GM19467 (cell line): ENCODE measurements at regions not wholly inside any gene's neighbourhood (a gene's known extent, or its start where the extent isn't known, plus 50 kb on each side); places are given as distances from the start of the nearest gene placed in this dataset.
"Not testable (repeated sequence)": the region's sequence is repeated elsewhere in the genome, so short reads cannot be mapped to it uniquely, and the experiment has no call there.

Experiments
- ATAC-seq: cut with Tn5 transposase; IDR thresholded peaks from one replicate; pipeline ENCODE4 v1.9.1; 2021; ENCODE audit warnings: mild to moderate bottlenecking, moderate library complexity; ENCODE audit not compliant: unreplicated experiment

DNA sequence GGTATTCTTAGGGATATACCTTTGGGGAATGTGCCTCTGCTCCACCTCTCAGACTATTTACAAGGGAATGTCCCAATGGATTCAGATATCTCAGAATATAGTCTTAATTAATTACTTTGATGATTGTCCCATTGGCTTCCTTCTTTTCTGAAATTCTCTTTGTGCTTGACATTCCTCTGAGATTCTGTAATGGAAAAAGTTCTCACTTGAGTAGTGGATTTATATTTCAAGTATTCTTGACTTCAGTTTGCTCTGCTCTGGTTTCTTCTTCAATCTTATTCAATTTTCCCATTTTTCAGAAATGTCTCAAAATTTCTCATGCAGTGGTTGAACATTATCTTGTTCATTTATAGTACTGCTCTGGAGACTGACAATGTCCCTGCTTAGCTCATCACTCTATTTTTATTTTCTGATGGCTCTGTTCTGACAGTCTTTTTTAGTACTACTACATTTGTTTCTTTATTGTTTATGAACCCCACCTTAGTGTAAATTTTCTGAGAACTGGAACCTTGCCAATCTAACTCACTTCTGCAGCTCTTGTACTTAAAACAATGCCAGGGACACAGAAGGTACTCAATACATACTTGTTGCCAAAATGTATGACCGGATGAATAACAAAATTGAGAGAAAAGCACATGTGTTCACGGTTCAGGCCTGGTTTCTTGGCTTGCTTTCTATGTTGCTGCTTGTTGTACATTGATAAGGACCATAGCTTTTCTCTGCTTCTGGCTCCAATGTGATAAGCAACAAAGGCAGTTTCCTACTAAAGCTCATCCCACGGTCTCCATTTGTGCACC lies 471.7 kb downstream of the GASK1B start:
- ATAC-seq: no peak

DNA sequence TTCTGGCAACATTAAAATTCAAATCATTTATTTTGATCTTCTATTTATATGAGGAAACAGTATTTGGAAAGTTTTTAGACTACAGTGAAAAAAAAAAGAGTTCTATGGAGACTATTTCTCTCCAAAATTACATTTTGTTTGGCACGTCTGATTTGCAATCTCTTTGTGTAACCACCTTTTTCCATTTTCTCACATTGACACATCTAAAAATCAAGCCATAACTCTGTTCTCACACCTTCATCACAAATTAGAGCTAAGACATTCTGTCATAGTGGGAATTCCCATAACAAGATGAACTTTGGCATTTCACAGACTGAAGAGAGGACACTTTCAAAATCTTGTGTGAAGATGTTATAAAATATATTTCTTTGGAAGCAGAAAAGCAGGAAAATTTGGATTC lies 468.9 kb downstream of the GRIA2 start:
- ATAC-seq: no peak

DNA sequence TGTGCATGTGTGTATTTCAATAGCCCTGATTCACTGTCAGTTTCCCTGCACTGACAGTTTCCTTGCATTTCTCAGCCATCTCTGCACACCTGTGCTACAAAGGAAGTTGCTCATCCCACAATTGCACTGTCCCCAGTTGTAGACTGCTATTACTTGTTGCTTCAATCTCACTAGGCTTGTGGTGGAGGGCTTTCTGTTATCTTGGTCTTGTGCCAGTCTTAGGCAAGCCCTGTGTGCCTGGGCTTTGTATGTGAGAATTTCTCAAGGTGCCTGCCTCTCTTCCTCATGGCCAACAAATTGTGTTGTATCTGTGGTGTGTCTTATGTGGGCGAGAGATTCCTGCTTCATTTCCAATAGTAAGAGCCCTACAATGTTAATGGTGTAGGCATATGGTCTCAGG lies 467.4 kb downstream of the GRIA2 start:
- ATAC-seq: no peak

DNA sequence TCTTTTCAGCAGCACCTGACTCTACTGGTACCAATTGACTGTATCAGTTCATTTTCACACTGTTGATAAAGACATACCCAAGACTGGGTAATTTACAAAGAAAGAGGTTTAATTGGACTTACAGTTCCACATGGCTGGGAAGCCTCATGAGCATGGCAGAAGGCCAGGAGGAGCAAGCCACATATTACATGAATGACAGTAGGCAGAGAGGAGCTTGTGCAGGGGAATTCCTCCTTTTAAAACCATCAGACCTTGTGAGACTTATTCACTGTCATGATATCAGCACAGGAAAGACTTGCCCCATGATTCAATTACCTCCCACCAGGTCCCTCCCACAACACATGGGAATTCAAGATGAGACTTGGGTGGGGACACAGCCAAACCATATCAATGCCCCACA lies 458.8 kb downstream of the GRIA2 start:
- not testable (repeated sequence) for ATAC-seq

DNA sequence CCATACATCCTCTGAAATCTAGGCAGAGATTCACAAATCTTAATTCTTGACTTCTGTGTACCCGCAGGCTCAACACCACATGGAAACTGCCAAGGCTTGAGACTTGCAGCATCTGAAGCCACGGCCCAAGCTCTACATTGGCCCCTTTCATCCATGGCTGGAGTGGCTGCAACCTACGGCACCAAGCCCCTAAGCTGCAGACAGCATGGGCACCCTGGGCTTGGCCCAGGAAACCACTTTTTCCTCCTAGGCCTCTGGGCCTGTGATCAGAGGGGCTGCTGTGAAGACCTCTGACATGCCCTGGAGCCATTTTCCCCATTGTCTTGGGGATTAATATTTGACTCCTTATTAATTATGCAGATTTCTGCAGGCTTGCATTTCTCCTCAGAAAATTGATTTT lies 457.9 kb downstream of the GRIA2 start:
- ATAC-seq: no peak

DNA sequence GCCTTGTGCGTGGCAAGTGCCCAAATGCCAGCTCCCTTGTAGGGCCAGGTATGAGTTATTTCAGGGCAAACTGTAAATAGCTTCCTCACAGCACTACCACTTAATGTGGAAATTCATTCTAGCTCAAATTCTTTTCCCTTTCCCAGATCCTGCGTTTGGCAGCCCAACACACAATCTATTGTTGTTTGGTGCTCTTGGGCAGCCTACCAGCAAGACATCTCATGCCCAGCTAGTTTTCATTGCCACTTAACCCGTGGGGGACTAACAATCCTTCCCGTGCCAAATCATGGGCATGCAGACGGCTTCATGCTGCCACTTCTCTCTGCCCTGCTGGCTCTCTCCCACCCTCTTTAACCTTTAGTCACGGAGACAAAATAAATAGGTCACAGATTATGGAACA lies 454.2 kb downstream of the GRIA2 start:
- ATAC-seq: no peak

DNA sequence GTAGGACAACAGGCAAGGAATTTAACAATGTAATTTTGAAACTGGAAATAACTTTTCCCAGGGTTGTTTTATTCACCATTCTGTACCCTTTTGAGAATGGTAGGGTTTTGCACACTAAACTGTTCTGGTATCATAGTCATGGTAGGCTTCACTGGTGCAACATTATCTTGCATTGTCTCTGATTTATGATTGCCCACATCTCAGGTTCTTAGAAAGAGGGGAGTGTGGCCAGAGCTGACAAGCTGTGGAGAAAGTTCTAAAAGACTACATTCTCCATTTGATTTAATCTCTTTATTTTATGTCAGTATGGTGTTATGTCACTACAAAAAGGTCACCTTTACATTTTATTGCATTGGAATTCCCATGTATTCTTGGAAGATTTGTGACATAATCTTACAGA lies 447.3 kb downstream of the GRIA2 start:
- no peak for ATAC-seq

DNA sequence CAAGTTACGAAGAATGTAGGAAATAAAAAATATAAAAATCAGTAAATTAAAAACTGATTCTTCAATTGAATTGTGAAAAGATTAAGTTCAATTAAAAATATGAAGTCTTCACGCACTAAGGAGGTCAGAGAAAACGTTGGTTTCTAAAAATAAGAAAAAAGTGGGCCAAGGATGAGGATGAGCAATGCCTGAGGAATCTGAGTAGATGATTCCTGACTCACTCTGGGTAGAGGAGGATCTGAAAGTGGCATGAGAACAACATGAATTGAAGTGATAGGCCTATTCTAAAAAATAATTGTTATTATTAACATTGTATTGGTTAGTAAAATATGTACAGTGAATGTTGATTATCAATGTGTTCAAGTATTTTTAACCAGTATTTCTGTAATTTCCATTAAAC lies 444.2 kb downstream of the GRIA2 start:
- no peak for ATAC-seq

DNA sequence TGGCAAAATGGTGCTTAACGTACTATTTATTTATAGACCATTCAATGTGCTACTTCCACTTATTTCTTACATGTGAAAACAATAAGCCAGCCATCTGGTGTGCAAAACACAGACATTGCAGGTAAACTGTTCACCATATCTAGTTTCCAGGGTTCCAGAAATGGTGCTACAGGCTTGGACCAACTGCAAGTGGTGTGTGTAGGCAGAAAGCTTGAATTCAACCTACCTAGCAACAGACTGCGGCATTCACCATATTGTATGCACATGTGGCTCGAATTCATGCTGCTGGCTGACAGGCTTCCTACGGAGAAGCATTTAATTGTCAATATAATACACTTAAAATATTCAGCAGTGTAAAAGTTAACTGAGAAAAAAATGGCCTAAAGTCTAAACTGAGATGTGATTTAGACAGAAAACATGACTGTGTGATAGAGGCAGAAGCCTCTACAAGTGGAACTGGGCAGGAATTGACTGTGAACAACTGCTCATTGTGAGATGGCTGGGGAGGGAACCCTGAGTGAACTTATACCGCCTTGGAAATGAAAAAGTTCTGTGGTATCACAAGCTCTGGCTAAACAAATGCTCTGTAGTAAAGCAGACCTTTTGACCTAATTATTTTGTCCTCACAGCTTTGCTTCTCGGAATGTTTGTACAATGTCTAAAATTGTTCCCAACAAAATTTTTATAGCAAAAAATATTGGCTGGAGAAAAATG lies 434.7 kb downstream of the GRIA2 start:
- ATAC-seq: no peak

DNA sequence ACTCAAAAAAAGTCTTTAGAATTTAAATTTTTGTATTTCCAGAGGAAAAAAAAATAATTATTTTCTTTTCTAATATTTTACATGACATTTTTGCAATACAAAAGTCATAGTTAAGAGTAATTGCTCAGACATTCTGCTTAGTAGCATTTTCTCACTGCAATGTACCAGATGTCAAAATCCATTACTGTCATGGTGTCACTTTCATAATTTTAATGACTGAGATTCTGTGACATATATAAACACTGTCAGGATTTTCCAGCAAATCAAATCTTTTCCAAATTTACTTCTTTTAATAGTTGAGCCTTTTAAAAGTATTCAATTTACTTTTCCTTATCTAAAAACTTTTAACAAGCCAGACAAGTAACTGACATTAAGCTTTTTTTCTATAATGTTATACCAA lies 422.7 kb downstream of the GRIA2 start:
- ATAC-seq: no peak

DNA sequence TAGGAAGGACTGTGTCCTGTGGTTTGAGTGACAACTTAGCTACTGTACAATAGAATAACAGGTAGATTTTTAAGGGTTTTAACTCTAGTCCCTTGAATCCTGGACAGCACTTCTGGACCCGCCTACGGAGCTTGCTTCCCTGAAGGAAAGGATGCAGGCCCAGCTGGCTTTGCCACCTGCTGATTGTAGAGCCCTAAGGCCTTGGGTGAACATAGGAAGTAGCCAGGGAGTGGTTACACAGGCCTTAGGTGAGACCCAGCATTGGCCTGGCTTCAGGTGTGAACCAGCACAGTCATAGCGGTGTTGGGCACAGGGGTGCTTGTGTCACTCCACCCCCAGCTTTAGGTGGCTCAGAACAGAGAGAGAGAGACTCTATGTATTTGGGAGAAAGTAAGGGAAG lies 413.5 kb downstream of the GRIA2 start:
- ATAC-seq: no peak

DNA sequence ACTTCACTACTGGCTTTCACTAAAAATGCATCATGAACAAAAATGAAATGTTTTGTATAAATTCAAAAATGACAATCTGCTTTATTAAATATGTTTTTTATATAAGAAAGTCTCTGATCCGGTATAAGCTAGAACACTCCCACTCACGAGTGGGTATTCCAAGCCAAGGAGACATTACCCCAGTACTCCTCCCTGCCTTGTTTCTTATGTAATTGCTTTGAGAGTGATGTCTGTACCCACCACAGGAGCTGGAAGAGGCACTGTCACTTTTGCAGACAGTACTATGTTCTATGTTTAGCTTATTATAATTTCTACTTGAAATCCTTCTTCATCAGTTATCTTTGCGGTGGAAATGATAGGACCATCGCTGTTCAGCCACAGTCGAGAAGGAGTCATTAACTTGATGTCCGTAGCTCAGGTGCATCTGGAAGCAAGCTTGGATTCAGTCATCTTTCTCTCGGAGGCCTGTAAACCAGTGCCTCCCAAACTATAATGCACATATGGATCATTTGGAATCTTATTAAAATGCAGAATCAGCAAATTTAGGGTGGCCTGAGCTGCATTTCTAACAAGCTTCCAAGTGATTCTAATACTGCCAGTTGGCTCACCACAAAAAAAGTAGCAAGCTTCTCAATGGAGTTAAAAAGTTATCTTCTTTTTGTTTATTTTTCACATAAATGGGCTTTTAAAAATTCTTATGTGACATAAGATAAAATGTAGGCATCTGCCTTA lies 396.4 kb downstream of the GRIA2 start:
- no peak for ATAC-seq

DNA sequence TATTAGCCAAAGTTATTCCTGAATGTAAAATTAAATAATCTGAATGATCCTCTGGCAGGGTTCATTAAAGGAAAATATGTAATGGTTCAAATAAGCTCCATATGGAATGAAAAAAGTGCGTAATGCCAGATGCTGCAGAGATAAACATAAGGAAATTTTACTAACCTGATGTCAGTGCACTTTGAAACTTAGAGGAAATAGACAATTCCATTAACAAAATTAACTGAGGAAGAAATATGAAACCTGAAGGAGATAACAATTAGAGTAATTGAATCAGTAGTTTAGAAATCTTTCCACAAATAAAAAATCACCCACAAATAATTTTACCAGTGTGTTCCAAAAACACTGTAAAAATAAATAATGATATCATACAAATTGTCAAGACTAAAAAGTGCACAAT lies 387.5 kb downstream of the GRIA2 start:
- ATAC-seq: no peak

DNA sequence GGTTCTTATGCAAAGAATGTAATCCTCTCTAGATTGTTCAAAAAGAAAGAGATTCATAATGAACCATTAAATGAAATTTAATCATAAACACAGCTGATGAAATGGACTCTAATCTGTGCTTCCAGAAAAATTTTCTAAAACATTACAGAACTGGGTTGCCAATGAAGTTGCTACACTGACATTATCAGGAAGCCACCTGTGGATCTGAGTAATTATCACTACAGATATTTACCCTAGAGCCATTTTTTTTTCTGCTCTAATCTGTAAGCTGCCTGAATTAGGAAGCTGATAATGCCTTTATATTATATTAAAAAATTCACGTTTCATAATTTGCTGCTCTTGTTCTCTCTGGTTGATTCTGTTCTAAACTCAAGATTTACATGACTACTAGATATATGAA lies 380.1 kb downstream of the GRIA2 start:
- no peak for ATAC-seq

DNA sequence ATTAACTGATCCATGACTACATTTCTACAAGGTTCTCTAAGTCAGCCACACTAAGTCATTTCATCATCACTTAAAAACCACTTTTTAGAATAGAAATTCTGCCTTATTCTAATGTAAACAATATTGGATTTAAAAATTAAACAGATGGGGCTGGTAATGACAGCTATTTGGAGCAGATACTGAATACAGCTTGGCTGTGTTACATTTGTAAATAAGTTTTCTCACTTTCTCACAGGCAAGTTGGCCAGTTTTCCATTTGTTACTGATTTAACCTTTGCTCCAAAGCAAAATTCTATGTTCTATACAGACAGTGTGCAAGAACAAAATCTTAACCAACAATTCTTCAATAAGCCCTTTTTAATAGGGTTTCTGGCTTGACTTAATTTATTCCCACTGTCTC lies 370.7 kb downstream of the GRIA2 start:
- ATAC-seq: no peak

DNA sequence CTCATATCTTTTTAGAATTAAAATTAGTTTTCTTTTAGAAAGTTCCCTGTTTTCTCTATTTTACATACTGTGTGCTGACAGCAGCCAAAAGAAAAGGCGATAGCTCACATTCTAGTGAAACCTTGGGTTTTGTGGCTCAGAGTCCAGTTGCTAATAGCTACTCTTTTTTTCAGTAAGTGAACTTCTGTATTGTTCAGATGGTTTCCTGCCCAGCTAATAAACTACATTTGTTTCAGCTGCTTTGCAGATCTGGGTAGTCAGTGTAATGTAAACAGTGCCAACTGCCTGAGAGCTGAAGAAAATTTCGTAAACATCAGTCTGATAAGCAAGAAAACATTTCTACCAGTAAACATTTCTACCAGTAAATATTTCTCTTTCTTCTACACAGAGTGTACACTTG lies 370.2 kb downstream of the GRIA2 start:
- no peak for ATAC-seq

DNA sequence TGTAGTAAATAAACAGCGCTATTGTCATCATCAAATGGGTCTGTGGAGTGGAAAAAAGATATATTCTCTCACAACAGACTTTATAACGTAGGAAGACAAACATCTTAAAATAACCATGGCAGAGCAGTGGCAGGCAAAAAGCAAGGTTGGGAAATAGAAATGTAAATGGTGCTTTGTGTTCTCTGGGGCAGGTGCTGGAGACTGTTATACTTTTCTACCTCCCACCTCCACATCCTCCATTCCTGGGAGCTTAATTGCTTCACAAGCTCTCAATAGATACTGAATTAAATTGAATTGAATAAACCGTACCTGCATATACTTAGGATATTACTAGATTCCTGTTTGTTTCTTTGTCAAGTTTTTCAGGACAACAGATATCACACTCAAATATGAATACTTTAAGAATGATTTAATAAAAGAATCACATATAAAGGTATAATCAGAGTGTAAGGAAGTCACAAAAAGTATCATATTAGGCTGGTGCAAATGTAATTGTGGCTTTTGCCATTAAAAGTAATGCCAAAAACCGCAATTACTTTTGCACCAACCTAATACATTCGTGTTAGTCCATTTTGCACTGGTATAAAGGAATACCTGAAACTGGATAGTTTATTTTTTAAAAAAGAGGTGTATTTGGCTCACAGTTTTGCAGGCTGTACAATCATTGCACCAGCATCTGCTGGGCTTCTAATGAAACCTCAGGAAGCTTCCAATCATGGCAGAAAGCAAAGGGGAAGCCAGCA lies 367.3 kb downstream of the GRIA2 start:
- no peak for ATAC-seq

DNA sequence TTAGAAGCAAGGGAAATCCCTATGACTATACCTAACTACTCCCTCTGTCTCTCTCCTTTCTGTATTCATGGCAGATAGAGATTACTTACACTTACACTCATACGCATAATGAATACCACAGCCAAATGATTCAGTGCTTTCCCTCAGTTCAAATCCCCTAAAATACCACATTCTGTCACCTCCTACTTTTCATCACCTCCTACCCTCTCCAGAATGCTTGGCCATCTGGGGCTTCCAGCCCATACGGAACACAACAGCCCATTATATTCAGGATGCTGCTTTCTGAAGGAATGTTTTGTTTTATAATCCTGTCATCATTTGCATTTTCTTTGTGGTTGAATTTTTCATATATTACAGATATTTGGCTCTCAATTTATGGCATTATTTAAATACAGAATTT lies 361.6 kb downstream of the GRIA2 start:
- no peak for ATAC-seq

DNA sequence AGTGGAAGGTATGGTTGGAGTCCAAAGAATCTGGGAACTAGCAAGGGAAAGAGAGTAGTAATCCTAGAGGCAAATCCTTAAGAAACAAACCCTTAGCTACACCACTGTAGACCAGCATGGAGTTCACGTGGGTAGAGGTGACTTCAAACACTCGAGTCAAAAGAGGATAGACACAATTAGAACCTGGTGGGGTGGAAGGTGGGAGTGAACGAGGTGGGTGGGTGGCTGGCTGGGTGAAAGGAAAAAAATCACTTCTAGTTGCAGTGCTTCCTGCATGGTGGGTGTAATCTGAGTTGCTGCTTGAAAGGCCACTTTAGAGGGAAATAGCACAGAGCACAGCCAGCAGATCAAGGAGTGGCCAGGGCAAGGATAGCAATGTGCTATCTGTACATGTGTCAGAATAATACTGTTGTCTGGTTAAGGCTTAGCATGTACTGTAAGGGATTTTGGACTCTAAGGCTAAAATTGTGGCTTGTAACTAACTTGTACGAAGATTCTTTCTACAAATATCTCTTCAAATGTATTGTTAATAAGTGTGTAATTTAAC lies 356.2 kb downstream of the GRIA2 start:
- no peak for ATAC-seq

DNA sequence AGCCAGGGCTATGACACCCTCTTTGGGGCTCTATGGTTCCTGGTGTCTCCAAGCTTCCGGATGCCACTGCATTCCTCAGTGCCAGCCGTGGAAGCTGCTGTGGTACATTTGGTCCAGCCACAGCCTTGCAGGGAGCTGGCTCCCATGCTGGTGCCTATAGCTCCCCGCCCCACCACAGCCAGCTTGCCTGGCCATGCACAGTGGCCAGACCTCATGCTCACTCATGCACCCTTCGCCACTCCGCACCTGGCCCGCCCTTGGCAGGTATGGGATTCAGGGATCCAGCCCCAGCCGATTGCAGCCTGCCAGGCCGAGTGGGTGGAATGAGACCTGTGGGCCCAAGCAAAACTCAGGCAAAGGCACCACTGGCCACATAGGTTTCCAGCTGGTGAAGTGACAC lies 354.8 kb downstream of the GRIA2 start:
- ATAC-seq: no peak

DNA sequence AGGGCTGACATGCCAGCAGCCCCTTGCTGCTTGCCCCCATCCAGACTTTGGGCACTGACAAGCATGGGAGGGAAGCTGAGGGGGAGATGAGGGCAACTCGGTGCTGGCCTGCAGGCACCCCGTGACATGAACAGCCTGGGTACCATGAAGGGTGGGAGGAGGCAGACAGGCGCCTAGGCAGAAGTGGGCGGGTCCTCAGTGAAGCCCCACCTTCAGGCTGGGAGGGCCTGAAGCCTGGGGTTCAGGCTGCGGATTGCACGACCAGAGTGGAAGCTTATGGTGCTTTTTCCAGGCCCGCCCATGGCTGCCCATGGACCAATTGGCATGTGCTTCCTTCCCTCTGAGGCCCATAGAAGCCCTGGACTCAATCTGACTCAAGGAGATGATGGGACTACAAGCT lies 354.1 kb downstream of the GRIA2 start:
- ATAC-seq: no peak
